ENCODE measurements at regions not wholly inside any gene's neighbourhood (a gene's known extent, or its start where the extent isn't known, plus 50 kb on each side); places are given as distances from the start of the nearest gene placed in this dataset.

DNA sequence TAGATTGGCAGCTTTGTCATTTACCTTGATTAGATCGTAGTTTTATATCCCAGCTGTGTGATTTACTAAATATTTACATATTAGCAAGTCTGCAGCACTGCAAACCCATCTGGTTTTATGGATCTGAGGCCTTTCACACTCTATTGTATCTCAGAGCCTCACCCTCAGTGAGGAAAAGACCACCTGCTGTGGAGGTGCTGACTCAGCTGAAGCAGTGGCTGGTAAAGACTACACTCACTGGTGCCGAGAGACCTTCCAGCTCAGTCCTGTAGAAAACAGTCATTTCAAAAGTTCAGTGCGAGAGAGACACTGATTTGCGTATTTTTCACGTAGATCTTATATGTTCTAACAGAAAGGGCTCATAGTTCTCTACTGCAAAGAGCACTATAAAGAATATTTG, 307.8 kb upstream of the TPM1 start:
- TF ChIP-seq, protein P1, sequence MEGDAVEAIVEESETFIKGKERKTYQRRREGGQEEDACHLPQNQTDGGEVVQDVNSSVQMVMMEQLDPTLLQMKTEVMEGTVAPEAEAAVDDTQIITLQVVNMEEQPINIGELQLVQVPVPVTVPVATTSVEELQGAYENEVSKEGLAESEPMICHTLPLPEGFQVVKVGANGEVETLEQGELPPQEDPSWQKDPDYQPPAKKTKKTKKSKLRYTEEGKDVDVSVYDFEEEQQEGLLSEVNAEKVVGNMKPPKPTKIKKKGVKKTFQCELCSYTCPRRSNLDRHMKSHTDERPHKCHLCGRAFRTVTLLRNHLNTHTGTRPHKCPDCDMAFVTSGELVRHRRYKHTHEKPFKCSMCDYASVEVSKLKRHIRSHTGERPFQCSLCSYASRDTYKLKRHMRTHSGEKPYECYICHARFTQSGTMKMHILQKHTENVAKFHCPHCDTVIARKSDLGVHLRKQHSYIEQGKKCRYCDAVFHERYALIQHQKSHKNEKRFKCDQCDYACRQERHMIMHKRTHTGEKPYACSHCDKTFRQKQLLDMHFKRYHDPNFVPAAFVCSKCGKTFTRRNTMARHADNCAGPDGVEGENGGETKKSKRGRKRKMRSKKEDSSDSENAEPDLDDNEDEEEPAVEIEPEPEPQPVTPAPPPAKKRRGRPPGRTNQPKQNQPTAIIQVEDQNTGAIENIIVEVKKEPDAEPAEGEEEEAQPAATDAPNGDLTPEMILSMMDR (IDR thresholded peaks at IDR 0.05; ENCODE audit: insufficient read depth, low read length), result no peak
- TF ChIP-seq SPI1 (IDR thresholded peaks at IDR 0.05; ENCODE audit: borderline replicate concordance, low read depth), result no peak
- no peak for TF ChIP-seq POLR2AphosphoS5 (IDR thresholded peaks at IDR 0.05; ENCODE audit: low read depth)
